Raji (cell line): ENCODE measurements at regions not wholly inside any gene's neighbourhood (a gene's known extent, or its start where the extent isn't known, plus 50 kb on each side); places are given as distances from the start of the nearest gene placed in this dataset.

Experiments
- POLR2A ChIP-seq: IDR thresholded peaks from 2 replicates; pipeline ENCODE4 v1.6.1; 2011; ENCODE audit warnings: low read depth, low read length, control low read depth; ENCODE audit not compliant: insufficient read depth

- TF ChIP-seq POLR2A: no peak
These were observed 73.9 kb upstream of the SLC10A2 start for GRCh38 chr13:103140001-103140671.

DNA sequence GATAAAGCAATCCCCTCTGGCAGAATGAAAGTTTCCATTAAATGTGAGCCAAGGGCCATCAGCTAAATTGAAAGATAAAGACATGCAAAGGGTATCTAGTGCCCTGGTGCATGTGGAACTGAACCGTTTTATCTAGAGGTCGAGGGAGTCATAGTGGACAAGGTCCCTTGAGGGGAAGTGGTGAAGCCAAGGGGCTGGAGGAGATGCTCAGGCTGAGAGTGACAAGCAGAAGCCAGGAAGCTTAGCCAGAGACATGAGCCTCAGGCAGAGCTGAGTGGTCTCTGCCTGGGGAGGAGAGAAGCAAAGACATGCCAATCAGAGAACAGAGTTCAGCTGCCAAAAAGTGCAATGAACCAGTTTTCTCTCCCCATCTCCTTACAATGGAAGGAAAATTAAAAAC lies 68.1 kb upstream of the SLC10A2 start:
- no peak for TF ChIP-seq POLR2A

GRCh38 chr13:103133556-103133955 lies 67.3 kb upstream of the SLC10A2 start:
- no peak for TF ChIP-seq POLR2A

- TF ChIP-seq POLR2A: no peak
These were observed 64.5 kb upstream of the SLC10A2 start for GRCh38 chr13:103130681-103131210.

- TF ChIP-seq POLR2A: no peak
These were observed 63.9 kb upstream of the SLC10A2 start for GRCh38 chr13:103130146-103130545.
